GM13977 (cell line): ENCODE measurements at regions not wholly inside any gene's neighbourhood (a gene's known extent, or its start where the extent isn't known, plus 50 kb on each side); places are given as distances from the start of the nearest gene placed in this dataset.

Experiments used
- DNase-seq: peaks from one replicate; pipeline ENCODE4 v3.0.0; 2012; ENCODE audit warnings: low spot score
- CTCF ChIP-seq: IDR thresholded peaks from 2 replicates; pipeline ENCODE4 v1.5.1; 2012; ENCODE audit warnings: mild to moderate bottlenecking, control low read depth; ENCODE audit not compliant: insufficient read depth; ENCODE audit errors: extremely low read depth, missing control alignments
- in situ Hi-C: fragments of 300-500 bp; cut with MboI; formaldehyde crosslinking; loops from one replicate; pipeline ENCODE4 v1.12.0; 2022; ENCODE audit warnings: low sequenced_read_pairs, low pct_unique_long_range_greater_than_20kb, mixed read lengths, inconsistent platforms; ENCODE audit not compliant: unreplicated experiment

GRCh38 chr7:118109607-118110006, 74.4 kb upstream of the LSM8 start:
- no peak for TF ChIP-seq CTCF
- in situ Hi-C loops = no loop called here
- DNase-seq = no peak

- TF ChIP-seq CTCF = no peak
- in situ Hi-C loops = no loop called here
Measured at GRCh38 chr7:118110178-118110925, 73.6 kb upstream of the LSM8 start.

GRCh38 chr7:118111347-118111746, 72.6 kb upstream of the LSM8 start:
- DNase-seq = no peak
- TF ChIP-seq CTCF = no peak
- in situ Hi-C loops = no loop called here

More at GRCh38 chr7:118110178-118110925, 73.6 kb upstream of the LSM8 start:
- DNase-seq = no peak

GRCh38 chr7:118114175-118114574, 69.8 kb upstream of the LSM8 start:
- TF ChIP-seq CTCF = no peak
- in situ Hi-C loops = no loop called here
- DNase-seq = no peak

- no peak for DNase-seq
- TF ChIP-seq CTCF = no peak
- in situ Hi-C loops = no loop called here
Measured at GRCh38 chr7:118129041-118129795, 54.7 kb upstream of the LSM8 start.

- in situ Hi-C loops = no loop called here
- no peak for DNase-seq
- no peak for TF ChIP-seq CTCF
Measured at GRCh38 chr7:118132764-118133163, 51.2 kb upstream of the LSM8 start.
